AG04449 (cell line): ENCODE measurements at regions not wholly inside any gene's neighbourhood (a gene's known extent, or its start where the extent isn't known, plus 50 kb on each side); places are given as distances from the start of the nearest gene placed in this dataset.

Experiments used
- CTCF ChIA-PET: fragments of 350-600 bp; formaldehyde crosslinking; extraction: SDS; loops from one replicate; lab custom pipeline; 2021; ENCODE audit warnings: antibody characterized with exemption; lab: Yijun Ruan, JAX
- POLR2A ChIA-PET: fragments of 400-600, 350-600 bp; formaldehyde crosslinking; extraction: SDS; loops from one replicate; lab custom pipeline; 2020; ENCODE audit warnings: antibody characterized with exemption, inconsistent platforms; lab: Yijun Ruan, JAX
- DNase-seq: peaks from one replicate; pipeline ENCODE4 v3.0.0-alpha.2; 2010; ENCODE audit warnings: low read depth, low spot score
- H3K4me3 ChIP-seq: 2 replicates; pipeline ENCODE4 v1.5.1; 2011; ENCODE audit warnings: low read depth, mild to moderate bottlenecking, control low read depth, low read length
- CTCF ChIP-seq: IDR thresholded peaks from one replicate; pipeline ENCODE4 v1.5.1; 2011; ENCODE audit warnings: mild to moderate bottlenecking, moderate library complexity, low read length, control low read depth, inconsistent platforms; ENCODE audit not compliant: insufficient read depth; ENCODE audit errors: missing control alignments

DNA sequence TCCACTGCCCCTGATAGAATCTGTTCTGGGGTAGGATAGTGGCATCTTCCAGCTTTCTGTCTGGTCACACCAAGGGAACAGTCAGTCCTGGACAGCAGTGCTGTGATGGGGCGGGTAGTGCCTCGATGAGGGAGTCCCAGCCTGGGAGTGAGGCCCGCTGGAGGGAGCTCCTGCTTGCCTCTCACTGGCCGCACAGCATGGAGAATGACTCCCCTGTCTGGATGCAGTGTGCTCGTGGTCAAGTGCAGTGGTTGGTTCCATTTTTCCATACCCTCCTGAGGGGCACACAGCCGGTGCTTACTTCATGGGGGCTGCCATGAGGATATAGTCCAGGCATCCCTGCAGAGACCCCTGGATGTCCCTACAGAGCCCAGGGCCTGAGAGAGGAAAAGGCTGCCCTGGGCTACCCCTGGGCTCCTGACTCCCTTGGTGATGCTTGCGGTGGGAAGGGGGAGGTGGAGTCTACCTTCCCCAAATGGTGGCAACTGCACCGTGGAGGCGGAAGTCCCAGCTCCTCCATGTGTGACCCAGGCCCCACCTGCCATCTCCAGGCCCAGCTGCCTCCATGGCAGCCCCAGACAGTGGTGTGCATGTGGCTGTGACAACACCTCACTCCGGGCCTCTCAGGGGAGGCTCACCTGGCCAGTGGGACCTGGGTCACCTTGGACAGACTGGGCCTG lies 212.5 kb downstream of the GLI2 start:
- TF ChIP-seq CTCF = no peak
- no peak overlapping the region for H3K4me3 ChIP-seq
- no peak for DNase-seq
- ChIA-PET POLR2A (no interaction called here), CTCF (interaction anchor here (0.7 to 2.5 kb wide), 5 partner anchors 11 to 123 kb away, joined by 3 to 9 read pairs (median 3); no protein-coding TSS in a partner anchor)

DNA sequence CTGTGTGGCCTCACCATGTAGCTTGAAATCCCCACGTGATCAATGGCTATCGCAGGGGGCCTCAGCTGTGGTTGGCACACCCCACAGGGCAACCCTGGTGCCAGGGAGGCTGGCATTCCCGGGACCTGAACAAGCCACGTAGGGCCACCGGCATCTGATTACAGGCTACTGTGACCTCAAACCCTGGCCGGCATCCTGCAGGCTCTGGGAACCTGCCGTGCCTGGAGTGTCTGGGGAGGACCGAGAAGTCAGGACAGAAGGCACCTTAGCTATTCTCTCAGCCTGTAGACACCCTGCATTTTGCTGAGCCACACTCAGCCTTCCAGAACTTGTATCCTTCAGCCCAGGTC lies 213.0 kb downstream of the GLI2 start:
- no peak for DNase-seq
- TF ChIP-seq CTCF = no peak
- H3K4me3 ChIP-seq = no peak overlapping the region
- ChIA-PET CTCF (interaction anchor here (0.7 to 2.5 kb wide), 7 partner anchors 8 to 123 kb away, joined by 3 to 9 read pairs (median 3); no protein-coding TSS in a partner anchor), POLR2A (interaction anchor here (0.6 kb wide), 1 partner anchor 13 kb away, joined by 3 read pairs; no protein-coding TSS in a partner anchor)

DNA sequence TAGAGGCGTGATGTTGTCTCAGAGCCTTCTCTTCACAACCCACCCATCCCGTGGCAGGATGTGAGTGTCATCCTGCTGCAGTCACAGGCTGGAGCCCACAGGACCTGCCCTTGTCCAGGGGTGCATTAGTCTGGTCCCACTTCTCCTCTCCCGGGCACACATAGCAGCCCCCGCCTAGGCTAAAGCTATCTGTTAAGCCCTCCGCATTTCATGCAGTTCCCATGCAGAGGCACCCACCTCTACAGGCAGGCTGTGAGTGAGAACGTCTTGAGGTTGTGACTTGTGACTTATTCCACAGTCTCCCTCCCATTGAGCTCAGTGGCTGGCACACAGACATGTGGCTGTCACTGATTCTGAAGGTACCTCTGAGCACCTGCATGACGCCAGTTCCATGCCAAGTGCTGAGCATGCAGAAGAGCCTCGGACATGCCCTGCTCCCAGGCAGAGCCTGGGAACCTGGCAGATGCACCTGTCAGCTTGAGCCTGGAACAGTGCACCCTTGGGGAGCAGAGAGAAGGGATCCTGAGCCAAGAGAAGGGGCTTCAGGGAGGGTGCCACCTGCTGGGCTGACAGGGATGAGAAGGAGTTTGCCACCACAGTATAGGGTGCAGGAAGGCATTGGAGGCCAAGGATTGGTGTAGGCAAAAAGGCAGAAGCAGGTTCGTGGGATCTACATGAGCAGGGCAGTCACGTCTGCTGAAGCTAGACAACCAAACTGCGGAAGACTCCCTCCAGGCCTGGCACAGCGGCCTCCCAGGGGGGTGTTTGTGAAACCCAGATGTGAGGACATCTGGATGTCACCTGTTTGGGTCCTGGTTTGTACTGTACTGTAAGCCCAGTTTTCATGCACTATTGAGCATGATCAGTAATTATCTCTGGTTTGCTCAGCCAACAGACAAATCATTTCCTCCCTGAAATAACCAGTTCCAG lies 213.6 kb downstream of the GLI2 start:
- no peak for DNase-seq
- no peak overlapping the region for H3K4me3 ChIP-seq
- TF ChIP-seq CTCF = peak; percentile 42
- CTCF ChIA-PET = interaction anchor here (0.7 to 2.5 kb wide), 7 partner anchors 9 to 161 kb away, joined by 3 to 9 read pairs (median 3); no protein-coding TSS in a partner anchor
- POLR2A ChIA-PET = interaction anchor here (0.6 kb wide), 1 partner anchor 14 kb away, joined by 3 read pairs; no protein-coding TSS in a partner anchor

DNA sequence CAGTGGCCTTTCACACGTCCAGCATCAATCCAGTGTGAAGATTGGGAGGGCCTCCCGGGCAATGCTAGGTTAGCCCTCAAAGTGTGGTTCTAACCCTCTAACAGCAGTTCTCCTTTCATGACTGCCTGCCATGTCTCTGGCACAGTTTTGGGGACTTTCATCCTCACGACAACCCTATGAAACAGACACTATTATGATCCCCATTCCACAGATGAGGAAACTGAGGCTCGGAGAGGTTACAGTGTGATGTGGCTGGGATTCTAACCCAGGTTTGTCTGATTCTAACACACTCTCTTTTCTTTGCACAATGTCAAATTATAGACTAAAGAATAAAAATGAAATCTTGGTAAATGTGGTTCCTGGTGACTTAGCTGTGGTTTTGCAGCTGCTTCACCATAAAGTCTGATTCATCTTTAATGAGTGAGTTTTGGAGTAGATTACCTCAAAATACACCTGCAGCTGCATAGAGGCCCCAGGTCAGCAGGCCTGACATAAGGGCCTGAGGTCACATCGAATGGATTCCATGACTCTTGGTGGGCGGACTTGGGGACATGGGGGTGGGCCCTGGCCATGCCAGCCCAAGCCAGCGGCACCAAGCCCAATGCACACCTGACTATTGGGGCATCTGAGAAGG lies 214.4 kb downstream of the GLI2 start:
- ChIA-PET POLR2A (no interaction called here), CTCF (interaction anchor here (1.2 to 1.9 kb wide), 4 partner anchors 8 to 254 kb away, joined by 3 to 6 read pairs (median 4); no protein-coding TSS in a partner anchor)
- no peak for TF ChIP-seq CTCF

GRCh38 chr2:120951693-120952092 lies 216.0 kb downstream of the GLI2 start:
- no peak for TF ChIP-seq CTCF
- ChIA-PET POLR2A (interaction anchor here (1.3 kb wide), 1 partner anchor 14 kb away, joined by 3 read pairs; no protein-coding TSS in a partner anchor), CTCF (interaction anchor here (1.9 to 3.2 kb wide), 2 partner anchors 120 to 256 kb away, joined by 6 to 14 read pairs; no protein-coding TSS in a partner anchor)
- no peak overlapping the region for H3K4me3 ChIP-seq
- no peak for DNase-seq

More for the DNA sequence above, 214.4 kb downstream of the GLI2 start:
- no peak for DNase-seq
- no peak overlapping the region for H3K4me3 ChIP-seq
